Gastroesophageal sphincter (tissue), 3 donors: ENCODE measurements at regions not wholly inside any gene's neighbourhood (a gene's known extent, or its start where the extent isn't known, plus 50 kb on each side); places are given as distances from the start of the nearest gene placed in this dataset.
"Not testable (repeated sequence)": the region's sequence is repeated elsewhere in the genome, so short reads cannot be mapped to it uniquely, and the experiment has no call there.

Experiments
- POLR2A ChIP-seq, 2 donors: fragments of 450-650 bp; IDR thresholded peaks; one replicate each; pipeline ENCODE4 v1.6.1; 2017; ENCODE audit warnings: antibody characterized with exemption in 2 of 2, mild to moderate bottlenecking in 2 of 2, moderate library complexity in 1 of 2
- POLR2AphosphoS5 ChIP-seq: sonication (generic); formaldehyde crosslinking; IDR thresholded peaks from one replicate; pipeline ENCODE4 v1.6.1; 2017; ENCODE audit warnings: antibody characterized with exemption
- TF ChIP-seq, protein P1 (sequence below), 4 experiments: fragments of 200-600 bp in 2 of 4; fragments of 450-650 bp in 2 of 4; sonication (generic) in 1 of 4; IDR thresholded peaks; one replicate each; pipeline ENCODE4 v1.5.1; 2017 to 2019; ENCODE audit warnings: antibody characterized with exemption in 4 of 4, mild to moderate bottlenecking in 2 of 4, moderate library complexity in 2 of 4

DNA sequence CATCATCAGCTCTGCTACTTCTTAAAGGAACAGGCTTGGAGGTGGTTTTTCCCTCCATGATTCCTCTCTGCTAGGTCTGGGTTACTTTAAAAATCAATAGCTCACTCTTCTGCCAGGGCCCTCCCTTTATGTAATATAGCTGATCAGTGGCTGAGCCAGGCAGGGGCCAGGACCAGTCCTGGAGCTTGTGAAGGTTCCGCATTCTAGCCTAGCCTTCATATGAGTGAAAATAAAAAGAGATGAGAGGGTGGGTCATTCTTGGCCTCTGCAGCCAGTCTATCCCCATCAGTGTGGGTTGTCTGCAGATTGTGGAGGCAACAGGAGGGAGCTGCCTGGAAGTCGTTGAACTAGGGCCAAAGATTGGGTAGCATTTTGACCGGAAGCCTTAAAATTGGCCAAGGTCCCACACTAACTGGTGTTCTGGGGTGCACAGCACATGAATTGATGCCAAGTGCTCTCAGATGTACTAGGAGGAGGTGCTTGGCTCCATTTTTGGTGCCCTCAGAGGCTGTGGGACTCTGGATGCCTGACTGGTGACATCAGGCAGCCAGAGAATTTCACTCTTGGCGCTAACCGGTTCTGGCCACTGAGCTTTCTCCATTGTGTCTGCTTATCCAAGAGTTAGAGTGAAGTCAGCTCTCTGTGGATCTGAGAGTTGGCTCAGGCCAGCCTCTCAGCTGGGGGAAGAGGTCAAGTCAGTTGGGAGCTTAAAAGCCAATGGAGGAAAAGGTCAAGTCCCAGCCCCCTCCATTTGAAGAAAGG is 93.7 kb upstream of the FAM72C start:
- TF ChIP-seq POLR2AphosphoS5; POLR2A (IDR thresholded peaks at IDR 0.05): not testable (repeated sequence)
- TF ChIP-seq, protein P1, sequence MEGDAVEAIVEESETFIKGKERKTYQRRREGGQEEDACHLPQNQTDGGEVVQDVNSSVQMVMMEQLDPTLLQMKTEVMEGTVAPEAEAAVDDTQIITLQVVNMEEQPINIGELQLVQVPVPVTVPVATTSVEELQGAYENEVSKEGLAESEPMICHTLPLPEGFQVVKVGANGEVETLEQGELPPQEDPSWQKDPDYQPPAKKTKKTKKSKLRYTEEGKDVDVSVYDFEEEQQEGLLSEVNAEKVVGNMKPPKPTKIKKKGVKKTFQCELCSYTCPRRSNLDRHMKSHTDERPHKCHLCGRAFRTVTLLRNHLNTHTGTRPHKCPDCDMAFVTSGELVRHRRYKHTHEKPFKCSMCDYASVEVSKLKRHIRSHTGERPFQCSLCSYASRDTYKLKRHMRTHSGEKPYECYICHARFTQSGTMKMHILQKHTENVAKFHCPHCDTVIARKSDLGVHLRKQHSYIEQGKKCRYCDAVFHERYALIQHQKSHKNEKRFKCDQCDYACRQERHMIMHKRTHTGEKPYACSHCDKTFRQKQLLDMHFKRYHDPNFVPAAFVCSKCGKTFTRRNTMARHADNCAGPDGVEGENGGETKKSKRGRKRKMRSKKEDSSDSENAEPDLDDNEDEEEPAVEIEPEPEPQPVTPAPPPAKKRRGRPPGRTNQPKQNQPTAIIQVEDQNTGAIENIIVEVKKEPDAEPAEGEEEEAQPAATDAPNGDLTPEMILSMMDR (IDR thresholded peaks at IDR 0.05) = not testable (repeated sequence)
